ENCODE measurements at regions not wholly inside any gene's neighbourhood (a gene's known extent, or its start where the extent isn't known, plus 50 kb on each side); places are given as distances from the start of the nearest gene placed in this dataset.

GRCh38 chr2:125573432-125573831 lies 1082.5 kb upstream of the GYPC start:
- intact Hi-C loops (cut with micrococcal nuclease): no loop called here
- H3K27me3 ChIP-seq (replicated peaks in 1 of 4; ENCODE audit: control extremely low read depth in 1 of 4, control insufficient read depth in 3 of 4, insufficient read depth in 4 of 4, low read length in 3 of 4): no peaks in the 10 kb centered on the region
- no peaks in the 10 kb centered on the region for H4K20me1 ChIP-seq (ENCODE audit: control insufficient read depth, insufficient read depth, low read length, poor library complexity, severe bottlenecking)
- no peak for DNase-seq
- H3K9me3 Mint-ChIP-seq (ENCODE audit: insufficient read depth): peaks cover 5% of the 10 kb centered on the region
- H3K9me3 ChIP-seq (ENCODE audit: control extremely low read depth in 1 of 3, control insufficient read depth in 2 of 3, insufficient read depth in 1 of 3, low read length in 2 of 3): no peaks in the 10 kb centered on the region
- no peak overlapping the region for H3K4me2 ChIP-seq (replicated peaks; ENCODE audit: low read depth, low read length, poor library complexity, severe bottlenecking)
- WGBS (ENCODE audit: insufficient coverage): no CpG with 5 or more reads among the region's 2 CpGs
- no peak overlapping the region for H3K4me3 Mint-ChIP-seq
- ATAC-seq (ENCODE audit: low read depth): no peak
- H3K27ac Mint-ChIP-seq: no peak overlapping the region
- H3K36me3 ChIP-seq (replicated peaks in 1 of 2; ENCODE audit: control extremely low read depth in 1 of 2, control insufficient read depth in 1 of 2, extremely low read depth in 1 of 2, insufficient read depth in 2 of 2, low read length in 1 of 2): no peaks in the 10 kb centered on the region
- no peaks in the 10 kb centered on the region for H3K27me3 Mint-ChIP-seq
- no peak overlapping the region for H3K4me3 ChIP-seq (ENCODE audit: control extremely low read depth in 1 of 5, extremely low read depth in 1 of 5, insufficient read depth in 1 of 5, low read depth in 2 of 5, low read length in 4 of 5)
- H3K9ac ChIP-seq (ENCODE audit: low read length): no peak overlapping the region
- ChIA-PET POLR2A (no interaction called here), CTCF (no interaction called here)
- no peaks in the 10 kb centered on the region for H3K79me2 ChIP-seq (ENCODE audit: control insufficient read depth, insufficient read depth, low read length)
- no peak for TF ChIP-seq EZH2 (IDR thresholded peaks at IDR 0.05; ENCODE audit: borderline replicate concordance, insufficient read depth, low read depth, low read length, poor library complexity, severe bottlenecking)
- TF ChIP-seq CTCF (IDR thresholded peaks at IDR 0.05): no peak
- no peak overlapping the region for H3K27ac ChIP-seq (ENCODE audit: low read length in 2 of 2)
- H3K4me1 Mint-ChIP-seq: no peaks in the 10 kb centered on the region
- H3K4me1 ChIP-seq (ENCODE audit: control insufficient read depth in 2 of 2, insufficient read depth in 2 of 2, low read length in 2 of 2): no peaks in the 10 kb centered on the region
- H2AFZ ChIP-seq (ENCODE audit: insufficient read depth, low read depth, low read length, poor library complexity, severe bottlenecking): no peak overlapping the region

- no peak for ATAC-seq (ENCODE audit: low read depth)
- DNase-seq: no peak
- Histone ChIP-seq H3K27ac (ENCODE audit: low read length in 2 of 2) (no peak overlapping the region), H3K79me2 (ENCODE audit: control insufficient read depth, insufficient read depth, low read length) (no peaks in the 10 kb centered on the region), H4K20me1 (ENCODE audit: control insufficient read depth, insufficient read depth, low read length, poor library complexity, severe bottlenecking) (no peaks in the 10 kb centered on the region), H3K27me3 (replicated peaks in 1 of 4; ENCODE audit: control extremely low read depth in 1 of 4, control insufficient read depth in 3 of 4, insufficient read depth in 4 of 4, low read length in 3 of 4) (no peaks in the 10 kb centered on the region), H3K36me3 (replicated peaks in 1 of 2; ENCODE audit: control extremely low read depth in 1 of 2, control insufficient read depth in 1 of 2, extremely low read depth in 1 of 2, insufficient read depth in 2 of 2, low read length in 1 of 2) (no peaks in the 10 kb centered on the region), H3K9me3 (ENCODE audit: control extremely low read depth in 1 of 3, control insufficient read depth in 2 of 3, insufficient read depth in 1 of 3, low read length in 2 of 3) (no peaks in the 10 kb centered on the region), H2AFZ (ENCODE audit: insufficient read depth, low read depth, low read length, poor library complexity, severe bottlenecking) (no peak overlapping the region), H3K4me2 (replicated peaks; ENCODE audit: low read depth, low read length, poor library complexity, severe bottlenecking) (no peak overlapping the region), H3K4me3 (ENCODE audit: control extremely low read depth in 1 of 5, extremely low read depth in 1 of 5, insufficient read depth in 1 of 5, low read depth in 2 of 5, low read length in 4 of 5) (no peak overlapping the region), H3K4me1 (ENCODE audit: control insufficient read depth in 2 of 2, insufficient read depth in 2 of 2, low read length in 2 of 2) (no peaks in the 10 kb centered on the region), H3K9ac (ENCODE audit: low read length) (no peak overlapping the region)
- ChIA-PET POLR2A (no interaction called here), CTCF (no interaction called here)
- Mint-ChIP-seq H3K27me3 (no peaks in the 10 kb centered on the region), H3K4me3 (no peak overlapping the region), H3K27ac (no peak overlapping the region), H3K4me1 (no peaks in the 10 kb centered on the region), H3K9me3 (ENCODE audit: insufficient read depth) (peaks cover 5% of the 10 kb centered on the region)
- no CpG with 5 or more reads among the region's 3 CpGs for WGBS (ENCODE audit: insufficient coverage)
- intact Hi-C loops (cut with micrococcal nuclease): no loop called here
- TF ChIP-seq EZH2 (IDR thresholded peaks at IDR 0.05; ENCODE audit: borderline replicate concordance, insufficient read depth, low read depth, low read length, poor library complexity, severe bottlenecking) (no peak), CTCF (IDR thresholded peaks at IDR 0.05) (no peak)
Observed at GRCh38 chr2:125576558-125576957, 1079.4 kb upstream of the GYPC start.
